Activated CD8-positive, alpha-beta T cell treated with anti-CD3 and anti-CD28 coated beads, Interleukin-2, amount 10 ng/mL, durations not matched to agents 7 days and 5 days (primary cell): ENCODE measurements at regions not wholly inside any gene's neighbourhood (a gene's known extent, or its start where the extent isn't known, plus 50 kb on each side); places are given as distances from the start of the nearest gene placed in this dataset.

Source experiments
- ATAC-seq: fragments of 150-1000 bp; cut with Tn5 transposase; one replicate; pipeline ENCODE4 v1.10.0; 2021; ENCODE audit warnings: moderate library complexity
- CTCF ChIA-PET: fragments of 350-600 bp; sonication (Branson Sonifier 250); formaldehyde crosslinking; loops from one replicate; lab custom pipeline; 2021; ENCODE audit warnings: antibody characterized with exemption; lab: Charles Lee
- POLR2A ChIA-PET: fragments of 350-600 bp; sonication (Branson Sonifier 250); formaldehyde crosslinking; loops from one replicate; lab custom pipeline; 2021; ENCODE audit warnings: antibody characterized with exemption; lab: Charles Lee
- DNase-seq: peaks from one replicate; pipeline ENCODE4 v3.0.0-alpha.2; 2020
- H3K27ac Mint-ChIP-seq: one replicate; pipeline ENCODE4 v1.8.0; 2021; ENCODE audit warnings: mild to moderate bottlenecking, mixed read lengths
- H3K27me3 Mint-ChIP-seq: one replicate; pipeline ENCODE4 v1.8.0; 2021; ENCODE audit warnings: low read depth, mixed read lengths
- H3K36me3 Mint-ChIP-seq: one replicate; pipeline ENCODE4 v1.8.0; 2021; ENCODE audit warnings: low read depth, mixed read lengths
- H3K4me1 Mint-ChIP-seq: one replicate; pipeline ENCODE4 v1.8.0; 2021; ENCODE audit warnings: low read depth, mixed read lengths
- H3K4me3 Mint-ChIP-seq: one replicate; pipeline ENCODE4 v1.8.0; 2021; ENCODE audit warnings: mild to moderate bottlenecking, mixed read lengths
- H3K9me3 Mint-ChIP-seq: one replicate; pipeline ENCODE4 v1.8.0; 2022; ENCODE audit warnings: mixed read lengths; ENCODE audit not compliant: insufficient read depth

DNA sequence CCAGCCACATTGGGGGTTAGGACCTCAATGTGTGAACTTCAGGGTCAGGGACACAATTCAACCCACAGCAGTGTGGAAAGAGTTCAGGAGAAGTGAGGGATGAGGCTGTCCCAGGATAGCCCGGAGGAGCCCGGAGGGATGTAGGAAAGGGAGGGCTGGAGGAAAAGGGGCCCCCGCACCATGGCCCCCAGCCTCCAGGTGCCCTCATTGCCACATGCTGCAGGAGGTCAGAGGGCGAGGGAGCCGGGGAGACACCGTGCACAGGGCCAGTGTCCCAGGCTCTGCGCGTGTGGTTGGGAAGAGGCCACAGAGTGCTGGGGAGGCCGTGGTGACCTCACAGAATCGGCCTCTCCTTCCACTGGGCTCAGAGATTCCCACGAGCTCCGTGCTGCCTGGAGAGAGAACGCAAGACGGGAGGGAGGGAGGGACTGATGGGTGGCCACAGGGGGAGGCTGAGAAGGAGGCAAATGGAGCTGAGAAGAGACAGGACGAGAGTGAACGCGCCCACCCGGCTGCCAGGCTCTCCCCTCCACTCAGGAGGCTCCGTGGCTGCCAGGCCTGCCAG, 215.1 kb downstream of the DLL1 start:
- CTCF ChIA-PET: no interaction called here
- Mint-ChIP-seq H3K9me3 (no peaks in the 10 kb centered on the region), H3K4me3 (no peak overlapping the region), H3K4me1 (no peaks in the 10 kb centered on the region), H3K36me3 (peaks cover 3% of the 10 kb centered on the region), H3K27ac (no peak overlapping the region), H3K27me3 (peaks cover 31% of the 10 kb centered on the region)
- ATAC-seq: no peak
- no peak for DNase-seq
- POLR2A ChIA-PET: no interaction called here

DNA sequence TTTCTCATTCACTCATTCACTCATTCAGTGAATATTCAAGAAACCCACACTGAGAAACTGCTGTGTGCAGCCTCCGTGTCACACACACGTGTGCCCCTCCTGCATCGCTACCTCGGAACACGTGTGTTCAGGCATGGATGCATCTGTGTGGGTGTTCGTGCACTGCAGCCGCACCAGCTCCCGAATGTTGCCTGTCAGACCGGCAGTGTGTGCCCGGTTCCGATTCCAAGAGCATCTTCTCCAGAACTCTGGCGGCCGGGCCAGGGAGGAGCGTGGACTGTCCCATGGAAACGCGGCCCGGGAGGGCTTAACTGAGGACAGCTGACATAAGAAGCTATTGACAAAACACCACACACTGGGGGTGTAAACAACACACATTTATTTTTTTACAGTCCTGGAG, 216.0 kb downstream of the DLL1 start:
- Mint-ChIP-seq H3K36me3 (peaks cover 3% of the 10 kb centered on the region), H3K27ac (no peak overlapping the region), H3K27me3 (peaks cover 37% of the 10 kb centered on the region), H3K4me1 (no peaks in the 10 kb centered on the region), H3K4me3 (no peak overlapping the region), H3K9me3 (no peaks in the 10 kb centered on the region)
- DNase-seq (no peak), ATAC-seq (no peak)
- POLR2A ChIA-PET: no interaction called here
- CTCF ChIA-PET: no interaction called here

DNA sequence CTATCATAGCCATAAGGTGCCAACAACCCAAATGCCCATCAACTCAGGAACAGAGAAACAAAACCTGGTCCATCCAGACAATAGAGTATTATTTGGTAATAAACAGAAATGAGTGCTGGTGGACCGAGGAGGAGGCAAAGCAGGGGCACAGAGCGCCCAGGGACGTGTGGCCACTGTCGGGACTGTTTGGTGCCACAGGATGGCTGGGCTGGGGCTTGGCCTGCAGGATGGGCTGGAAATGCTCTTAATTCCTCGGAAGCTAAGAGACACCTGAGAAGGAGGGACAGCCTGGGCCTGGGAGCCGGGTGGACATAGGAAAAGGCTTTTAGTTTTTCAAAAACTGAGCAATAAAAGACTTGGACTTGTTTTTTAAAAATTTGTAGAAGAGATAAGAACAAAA, 216.4 kb downstream of the DLL1 start:
- H3K36me3 Mint-ChIP-seq: peaks cover 3% of the 10 kb centered on the region
- H3K9me3 Mint-ChIP-seq: no peaks in the 10 kb centered on the region
- ChIA-PET POLR2A (no interaction called here), CTCF (no interaction called here)
- no peak overlapping the region for H3K4me3 Mint-ChIP-seq
- no peak for ATAC-seq
- DNase-seq: no peak
- H3K4me1 Mint-ChIP-seq: no peaks in the 10 kb centered on the region
- no peak overlapping the region for H3K27ac Mint-ChIP-seq
- H3K27me3 Mint-ChIP-seq: peaks cover 40% of the 10 kb centered on the region

DNA sequence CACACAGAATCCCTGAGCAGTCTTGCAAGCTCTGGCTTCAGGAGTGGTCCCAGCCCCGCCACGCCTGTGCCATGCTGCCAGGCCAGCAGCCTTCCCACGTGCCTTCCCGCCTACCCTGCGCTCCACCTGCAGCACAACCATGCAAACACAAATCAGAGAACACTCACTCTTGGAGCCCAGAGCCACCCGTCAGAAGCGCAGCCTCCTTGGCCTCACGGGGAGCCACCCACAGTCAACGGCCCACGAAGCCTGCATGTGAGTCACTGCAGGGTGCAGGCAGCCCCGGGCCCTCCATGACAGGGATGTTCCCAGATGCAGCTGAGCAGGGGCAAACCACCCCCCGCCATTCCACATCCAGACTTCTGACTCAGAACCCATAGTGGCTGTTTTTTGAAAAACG, 217.0 kb downstream of the DLL1 start:
- Mint-ChIP-seq H3K27ac (no peak overlapping the region), H3K9me3 (no peaks in the 10 kb centered on the region), H3K4me3 (no peak overlapping the region), H3K36me3 (no peaks in the 10 kb centered on the region), H3K27me3 (peaks cover 39% of the 10 kb centered on the region), H3K4me1 (no peaks in the 10 kb centered on the region)
- POLR2A ChIA-PET: no interaction called here
- CTCF ChIA-PET: no interaction called here
- no peak for DNase-seq
- no peak for ATAC-seq

DNA sequence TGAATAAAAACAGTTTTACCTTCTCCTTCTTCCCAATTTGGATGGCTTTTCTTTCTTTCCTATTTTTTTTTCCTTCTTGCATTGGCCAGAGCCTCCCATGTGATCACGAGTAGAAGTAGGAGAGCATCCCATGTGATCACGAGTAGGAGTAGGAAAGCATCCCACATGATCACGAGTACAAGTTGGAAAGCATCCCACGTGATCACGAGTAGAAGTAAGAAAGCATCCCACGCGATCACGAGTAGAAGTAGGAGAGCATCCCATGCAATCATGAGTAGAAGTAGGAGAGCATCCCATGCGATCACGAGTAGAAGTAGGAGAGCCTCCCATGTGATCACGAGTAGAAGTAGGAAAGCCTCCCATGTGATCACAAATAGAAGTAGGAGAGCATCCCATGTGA, 218.6 kb downstream of the DLL1 start:
- Mint-ChIP-seq H3K9me3 (no peaks in the 10 kb centered on the region), H3K27ac (no peak overlapping the region), H3K4me1 (no peaks in the 10 kb centered on the region), H3K4me3 (no peak overlapping the region), H3K27me3 (peaks cover 35% of the 10 kb centered on the region), H3K36me3 (no peaks in the 10 kb centered on the region)
- ChIA-PET CTCF (no interaction called here), POLR2A (no interaction called here)
- no peak for DNase-seq
- no peak for ATAC-seq

DNA sequence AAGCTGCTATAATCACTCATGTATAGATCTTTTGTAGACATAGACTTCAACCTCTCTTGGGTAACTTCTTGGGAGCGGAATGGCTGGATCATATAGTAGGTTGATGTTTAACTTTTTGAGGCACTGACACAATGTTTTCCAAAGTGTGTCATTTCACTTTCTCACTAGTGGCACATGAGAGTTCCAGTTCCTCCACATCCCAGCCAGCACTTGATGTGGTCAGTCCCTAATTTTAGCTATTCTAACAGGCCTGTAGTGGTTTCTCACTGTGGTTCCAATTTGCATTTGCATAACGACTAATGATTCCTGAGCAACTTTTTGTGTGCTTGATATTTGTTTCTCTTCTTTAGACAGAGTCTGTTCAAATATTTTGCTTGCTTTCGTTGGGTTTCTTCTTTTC, 221.3 kb downstream of the DLL1 start:
- DNase-seq (no peak), ATAC-seq (no peak)
- CTCF ChIA-PET: no interaction called here
- Mint-ChIP-seq H3K4me1 (no peaks in the 10 kb centered on the region), H3K36me3 (no peaks in the 10 kb centered on the region), H3K27me3 (peaks cover 33% of the 10 kb centered on the region), H3K27ac (no peak overlapping the region), H3K4me3 (no peak overlapping the region), H3K9me3 (no peaks in the 10 kb centered on the region)
- POLR2A ChIA-PET: no interaction called here

DNA sequence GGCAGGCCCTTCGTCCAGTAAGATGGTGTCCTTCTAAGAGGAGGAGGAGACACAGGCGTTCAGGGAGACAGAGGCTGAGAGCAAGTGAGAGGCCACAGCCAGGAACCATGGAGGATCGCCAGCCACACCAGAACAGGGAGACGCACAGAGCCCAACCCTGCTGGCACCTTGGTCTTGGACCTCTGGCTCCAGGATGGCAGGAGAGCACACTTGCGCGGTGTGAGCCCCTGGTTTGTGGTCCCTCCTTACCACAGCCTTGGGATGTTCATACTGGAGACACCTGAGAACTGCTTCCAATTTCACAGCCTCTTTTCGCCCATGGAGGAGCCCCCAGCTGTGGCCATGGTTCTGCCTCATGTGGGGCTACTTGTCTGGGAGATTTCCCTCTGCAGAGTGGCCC, 222.4 kb downstream of the DLL1 start:
- Mint-ChIP-seq H3K27me3 (peaks cover 29% of the 10 kb centered on the region), H3K4me3 (no peak overlapping the region), H3K9me3 (no peaks in the 10 kb centered on the region), H3K4me1 (no peaks in the 10 kb centered on the region), H3K27ac (no peak overlapping the region), H3K36me3 (no peaks in the 10 kb centered on the region)
- ATAC-seq (no peak), DNase-seq (no peak)
- POLR2A ChIA-PET: no interaction called here
- CTCF ChIA-PET: no interaction called here

DNA sequence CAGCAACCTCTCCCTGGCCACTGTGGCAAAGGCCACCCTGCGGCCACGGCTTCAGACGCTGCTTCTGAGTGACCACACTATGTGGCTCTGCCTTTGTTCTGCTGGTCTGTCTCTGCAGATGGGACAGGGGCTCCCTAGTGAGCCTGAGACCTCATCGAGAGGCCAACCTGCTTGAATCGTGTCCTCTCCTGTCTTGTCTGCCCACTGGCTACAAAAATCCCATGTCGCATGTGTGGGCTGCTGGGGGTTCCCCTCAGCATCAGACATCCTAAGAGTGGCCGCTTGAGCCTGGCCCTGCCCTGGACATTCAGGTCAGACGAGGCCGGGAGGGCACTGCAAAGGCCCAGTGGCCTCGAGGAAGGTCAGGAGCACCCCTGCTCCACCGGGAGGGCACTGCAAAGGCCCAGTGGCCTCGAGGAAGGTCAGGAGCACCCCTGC, 222.9 kb downstream of the DLL1 start:
- Mint-ChIP-seq H3K36me3 (no peaks in the 10 kb centered on the region), H3K4me1 (no peaks in the 10 kb centered on the region), H3K27ac (no peak overlapping the region), H3K27me3 (peaks cover 24% of the 10 kb centered on the region), H3K9me3 (no peaks in the 10 kb centered on the region), H3K4me3 (no peak overlapping the region)
- DNase-seq: no peak
- ChIA-PET CTCF (no interaction called here), POLR2A (no interaction called here)
- ATAC-seq: no peak

DNA sequence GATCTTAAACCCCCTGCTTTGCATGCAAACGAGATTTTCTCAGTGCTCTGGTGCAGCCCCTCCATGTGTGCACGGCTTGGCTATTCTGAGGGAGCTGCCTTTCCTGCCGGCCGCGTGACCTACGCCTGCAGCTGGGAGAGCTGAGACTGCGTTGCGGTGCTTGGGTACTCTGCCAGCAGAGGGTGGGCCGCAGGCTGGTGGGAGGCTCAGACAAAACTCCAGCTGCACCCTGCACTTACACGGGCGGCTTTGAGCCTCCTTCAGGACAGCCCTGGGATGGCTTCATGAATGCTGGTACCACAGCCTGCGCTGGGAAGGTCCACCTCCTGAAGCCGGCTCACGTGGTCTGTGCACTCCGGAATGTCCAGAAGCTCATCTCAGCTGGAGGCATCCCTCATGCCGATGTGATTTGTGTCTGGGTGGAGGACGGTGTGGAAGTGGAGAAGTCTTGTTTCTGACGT, 223.7 kb downstream of the DLL1 start:
- no peaks in the 10 kb centered on the region for H3K36me3 Mint-ChIP-seq
- H3K4me1 Mint-ChIP-seq: no peaks in the 10 kb centered on the region
- ATAC-seq (no peak), DNase-seq (no peak)
- no peaks in the 10 kb centered on the region for H3K9me3 Mint-ChIP-seq
- H3K4me3 Mint-ChIP-seq: no peak overlapping the region
- POLR2A ChIA-PET: interaction anchor here (0.8 kb wide), 1 partner anchor 487 kb away, joined by 3 read pairs; the partner anchor contains the start of gene TBP
- H3K27ac Mint-ChIP-seq: no peak overlapping the region
- peaks cover 21% of the 10 kb centered on the region for H3K27me3 Mint-ChIP-seq
- CTCF ChIA-PET: no interaction called here

DNA sequence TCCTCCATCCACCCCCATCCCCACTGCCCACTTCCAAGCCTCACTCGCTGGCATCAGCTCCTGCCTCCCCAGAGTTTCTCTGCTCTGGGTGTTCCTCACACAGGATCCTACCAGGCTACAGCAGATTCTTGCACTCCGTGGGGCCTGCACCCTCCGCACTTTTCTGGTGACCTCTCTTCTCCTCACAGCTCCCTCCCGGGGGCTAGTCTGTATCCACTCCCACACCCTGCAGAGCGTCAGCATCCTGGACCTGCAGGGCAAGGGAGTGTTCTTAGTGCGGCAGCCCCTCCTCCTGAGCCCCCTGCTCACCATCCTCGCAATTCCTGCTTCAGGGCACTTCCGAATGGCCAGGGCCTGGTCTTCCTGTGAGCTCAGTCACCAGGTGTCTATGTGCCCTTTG, 224.2 kb downstream of the DLL1 start:
- peaks cover 18% of the 10 kb centered on the region for H3K27me3 Mint-ChIP-seq
- H3K36me3 Mint-ChIP-seq: no peaks in the 10 kb centered on the region
- CTCF ChIA-PET: no interaction called here
- H3K4me1 Mint-ChIP-seq: no peaks in the 10 kb centered on the region
- H3K4me3 Mint-ChIP-seq: no peak overlapping the region
- H3K27ac Mint-ChIP-seq: no peak overlapping the region
- H3K9me3 Mint-ChIP-seq: no peaks in the 10 kb centered on the region
- POLR2A ChIA-PET: interaction anchor here (0.8 kb wide), 1 partner anchor 487 kb away, joined by 3 read pairs; the partner anchor contains the start of gene TBP
- DNase-seq (no peak), ATAC-seq (no peak)

DNA sequence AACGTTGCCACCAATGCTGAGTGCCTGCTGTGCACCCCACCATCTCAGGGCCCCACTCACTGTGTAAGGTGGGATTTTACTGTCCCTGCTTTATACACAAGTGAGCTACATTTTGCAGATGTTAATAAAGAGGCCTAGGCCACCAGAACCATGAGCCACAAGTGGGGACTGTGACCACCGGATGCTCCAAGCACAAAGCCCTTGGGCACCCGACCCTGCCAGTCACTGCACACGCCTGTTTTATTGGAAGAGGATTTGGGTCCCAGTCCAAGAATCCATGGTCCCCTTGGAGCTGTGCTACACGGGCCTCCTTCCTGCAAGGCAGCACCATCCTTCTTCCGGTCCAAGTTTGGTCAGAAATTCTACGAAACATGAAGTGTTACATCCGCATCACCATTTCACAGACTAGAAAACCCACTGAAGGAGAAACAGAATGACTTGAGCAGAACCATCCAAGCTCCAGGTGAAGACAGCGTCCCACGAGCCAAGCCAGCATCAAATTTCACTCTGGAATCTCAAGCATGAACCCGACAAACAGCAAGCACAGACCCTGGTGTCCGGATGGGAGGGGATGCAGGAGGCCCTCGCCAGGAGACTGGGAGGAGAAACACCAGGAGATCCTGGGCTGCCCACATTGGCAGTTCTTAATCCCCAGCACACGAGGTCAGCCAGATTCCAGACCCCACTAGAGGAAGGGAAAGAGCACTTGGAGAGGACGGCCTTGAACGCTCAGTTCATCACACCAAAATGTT, 226.9 kb downstream of the DLL1 start:
- ATAC-seq: no peak
- H3K4me3 Mint-ChIP-seq: no peak overlapping the region
- POLR2A ChIA-PET: no interaction called here
- CTCF ChIA-PET: no interaction called here
- no peak for DNase-seq
- H3K36me3 Mint-ChIP-seq: no peaks in the 10 kb centered on the region
- peaks cover 5% of the 10 kb centered on the region for H3K27me3 Mint-ChIP-seq
- no peaks in the 10 kb centered on the region for H3K4me1 Mint-ChIP-seq
- H3K9me3 Mint-ChIP-seq: no peaks in the 10 kb centered on the region
- no peak overlapping the region for H3K27ac Mint-ChIP-seq

DNA sequence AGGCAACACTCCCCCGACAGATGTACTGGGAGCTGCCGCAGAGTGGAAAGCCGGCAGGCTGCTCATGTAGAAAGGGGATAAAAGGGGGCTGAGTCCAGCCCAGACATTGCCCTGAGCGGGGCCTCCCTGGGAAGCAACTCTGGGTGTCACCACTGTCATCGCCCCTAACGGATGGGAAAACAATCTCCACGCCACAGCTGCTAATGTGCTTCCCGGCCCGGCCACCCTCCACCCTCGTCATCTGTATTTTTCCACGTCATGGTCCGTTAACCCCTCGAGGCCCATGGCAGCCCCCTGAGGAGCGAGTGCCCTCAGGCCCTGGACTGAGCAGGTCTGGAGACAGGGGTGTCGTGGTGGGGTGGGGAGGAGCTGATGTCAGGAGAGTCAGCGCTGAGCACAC, 227.4 kb downstream of the DLL1 start:
- H3K4me1 Mint-ChIP-seq: no peaks in the 10 kb centered on the region
- no peak for ATAC-seq
- H3K27ac Mint-ChIP-seq: no peak overlapping the region
- no peak for DNase-seq
- H3K36me3 Mint-ChIP-seq: no peaks in the 10 kb centered on the region
- no peak overlapping the region for H3K4me3 Mint-ChIP-seq
- no peaks in the 10 kb centered on the region for H3K9me3 Mint-ChIP-seq
- H3K27me3 Mint-ChIP-seq: peaks cover 5% of the 10 kb centered on the region
- CTCF ChIA-PET: no interaction called here
- POLR2A ChIA-PET: no interaction called here
